GM23338 (cell line): ENCODE measurements at regions not wholly inside any gene's neighbourhood (a gene's known extent, or its start where the extent isn't known, plus 50 kb on each side); places are given as distances from the start of the nearest gene placed in this dataset.

Experiments
- ATAC-seq: fragments of 200-7000 bp; cut with Tn5 transposase; 3 replicates; pipeline ENCODE4 v1.9.1; 2020
- DNase-seq: peaks from one replicate; pipeline ENCODE4 v3.0.0-alpha.2; 2015; ENCODE audit warnings: low spot score
- H2AFZ ChIP-seq: fragments of 200-600 bp; sonication (generic); 2 replicates; pipeline ENCODE4 v1.8.0; 2016; ENCODE audit warnings: antibody characterized with exemption, mild to moderate bottlenecking, moderate library complexity
- H3F3A ChIP-seq: fragments of 200-600 bp; sonication (generic); replicated peaks from 2 replicates; pipeline ENCODE4 v1.8.0; 2017; ENCODE audit warnings: antibody characterized with exemption, mixed run types, low read depth
- H3K27ac ChIP-seq: fragments of 200-600 bp; sonication (generic); 2 replicates; pipeline ENCODE4 v1.6.1; 2016; ENCODE audit warnings: low read depth
- H3K27me3 ChIP-seq: fragments of 200-600 bp; sonication (generic); 2 replicates; pipeline ENCODE4 v1.8.0; 2016; ENCODE audit warnings: mild to moderate bottlenecking, mixed run types, moderate library complexity; ENCODE audit not compliant: insufficient read depth
- H3K36me3 ChIP-seq: fragments of 200-600 bp; sonication (generic); 2 replicates; pipeline ENCODE4 v1.8.0; 2016; ENCODE audit warnings: mild to moderate bottlenecking; ENCODE audit not compliant: insufficient read depth
- H3K4me1 ChIP-seq: fragments of 200-600 bp; sonication (generic); 2 replicates; pipeline ENCODE4 v1.8.0; 2016; ENCODE audit warnings: mild to moderate bottlenecking, moderate library complexity; ENCODE audit not compliant: insufficient read depth
- H3K4me2 ChIP-seq: fragments of 200-600 bp; sonication (generic); 2 replicates; pipeline ENCODE4 v1.7.1; 2017; ENCODE audit warnings: mixed run types
- H3K4me3 ChIP-seq: fragments of 200-600 bp; sonication (generic); 2 replicates; pipeline ENCODE4 v1.6.1; 2016; ENCODE audit warnings: mixed run types
- H3K79me2 ChIP-seq: fragments of 200-600 bp; sonication (generic); replicated peaks from 2 replicates; pipeline ENCODE4 v1.8.0; 2017; ENCODE audit warnings: mild to moderate bottlenecking; ENCODE audit not compliant: insufficient read depth
- H3K9me2 ChIP-seq: fragments of 200-600 bp; sonication (generic); 2 replicates; pipeline ENCODE4 v1.8.0; 2017; ENCODE audit not compliant: insufficient read depth
- H4K20me1 ChIP-seq: fragments of 200-600 bp; sonication (generic); replicated peaks from 2 replicates; pipeline ENCODE4 v1.8.0; 2017; ENCODE audit warnings: mild to moderate bottlenecking; ENCODE audit not compliant: insufficient read depth
- H3K27ac Mint-ChIP-seq: 2 replicates; pipeline ENCODE4 v1.8.0; 2020; ENCODE audit warnings: inconsistent platforms, mild to moderate bottlenecking, moderate library complexity, mixed read lengths
- H3K27me3 Mint-ChIP-seq: 3 replicates; pipeline ENCODE4 v1.8.0; 2022; ENCODE audit warnings: low read depth, mild to moderate bottlenecking, moderate library complexity, mixed read lengths, inconsistent platforms; ENCODE audit not compliant: insufficient read depth, poor library complexity
- H3K36me3 Mint-ChIP-seq: 3 replicates; pipeline ENCODE4 v1.8.0; 2021; ENCODE audit warnings: low read depth, mild to moderate bottlenecking, inconsistent platforms, moderate library complexity, mixed read lengths
- H3K4me1 Mint-ChIP-seq: 3 replicates; pipeline ENCODE4 v1.8.0; 2020; ENCODE audit warnings: mild to moderate bottlenecking, inconsistent platforms, mixed read lengths
- H3K4me3 Mint-ChIP-seq: 3 replicates; pipeline ENCODE4 v1.8.0; 2021; ENCODE audit warnings: moderate library complexity, mild to moderate bottlenecking, inconsistent platforms, mixed read lengths
- H3K9me3 Mint-ChIP-seq: 3 replicates; pipeline ENCODE4 v1.8.0; 2020; ENCODE audit warnings: moderate library complexity, mild to moderate bottlenecking, inconsistent platforms, mixed read lengths
- CREB1 ChIP-seq: fragments of 250-450 bp; sonication (Bioruptor Pico); IDR thresholded peaks from 2 replicates; pipeline ENCODE4 v1.5.0; 2020; ENCODE audit warnings: low read depth, mild to moderate bottlenecking, moderate library complexity
- EZH2phosphoT487 ChIP-seq: fragments of 200-600 bp; sonication (generic); IDR thresholded peaks from one replicate; pipeline ENCODE4 v1.8.1; 2018; ENCODE audit warnings: antibody characterized with exemption; ENCODE audit not compliant: unreplicated experiment
- JUNB ChIP-seq: IDR thresholded peaks from one replicate; pipeline ENCODE4 v1.6.1; 2016; ENCODE audit warnings: antibody characterized with exemption; ENCODE audit not compliant: unreplicated experiment
- NANOG ChIP-seq: IDR thresholded peaks from 2 replicates; pipeline ENCODE4 v1.6.1; 2016; ENCODE audit warnings: antibody characterized with exemption, borderline replicate concordance
- ZNF114 ChIP-seq: fragments of 250-450 bp; sonication (Bioruptor Pico); IDR thresholded peaks from 2 replicates; pipeline ENCODE4 v1.5.0; 2020; ENCODE audit warnings: mild to moderate bottlenecking, moderate library complexity
- TF ChIP-seq, protein P1 (sequence below): fragments of 250-450 bp; sonication (Bioruptor Pico); IDR thresholded peaks from 2 replicates; pipeline ENCODE4 v1.5.0; 2020; ENCODE audit warnings: mild to moderate bottlenecking, moderate library complexity
- TF ChIP-seq, protein P2 (sequence below): IDR thresholded peaks from one replicate; pipeline ENCODE4 v1.6.1; 2018; ENCODE audit warnings: antibody characterized with exemption; ENCODE audit not compliant: unreplicated experiment

DNA sequence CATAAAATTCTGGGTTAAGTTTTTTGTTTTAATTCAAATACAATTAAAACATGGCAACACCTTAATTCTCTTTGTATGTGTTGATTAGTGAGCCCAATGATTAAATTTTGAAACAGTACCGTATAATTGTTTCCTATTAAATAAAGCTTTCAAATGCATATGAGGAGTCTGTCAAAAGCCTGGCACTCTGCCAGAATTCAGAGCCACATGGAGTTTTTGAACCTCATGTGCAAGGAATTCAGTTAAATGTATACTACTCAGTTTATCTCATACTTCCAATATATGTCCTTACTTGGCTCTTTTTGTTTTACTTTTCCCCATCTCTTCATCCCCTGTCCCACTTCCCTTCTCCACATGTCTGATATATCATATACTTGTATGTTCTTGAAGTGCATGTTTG, 165.6 kb upstream of the FAM3C start:
- Histone ChIP-seq H3K4me3 (no peak overlapping the region), H4K20me1 (no peaks in the 10 kb centered on the region), H3K4me2 (no peak overlapping the region), H3K9me2 (no peaks in the 10 kb centered on the region), H3F3A (no peaks in the 10 kb centered on the region), H3K27ac (no peak overlapping the region), H3K4me1 (peaks cover 19% of the 10 kb centered on the region), H3K36me3 (no peaks in the 10 kb centered on the region), H2AFZ (no peak overlapping the region), H3K79me2 (no peaks in the 10 kb centered on the region), H3K27me3 (no peaks in the 10 kb centered on the region)
- ATAC-seq = no peak
- H3K4me3 Mint-ChIP-seq = no peak overlapping the region
- H3K9me3 Mint-ChIP-seq = no peaks in the 10 kb centered on the region
- H3K4me1 Mint-ChIP-seq = peaks cover 23% of the 10 kb centered on the region
- DNase-seq = no peak
- peaks cover 2% of the 10 kb centered on the region for H3K27me3 Mint-ChIP-seq
- H3K27ac Mint-ChIP-seq = no peak overlapping the region
- H3K36me3 Mint-ChIP-seq = no peaks in the 10 kb centered on the region
- TF ChIP-seq, protein P1, sequence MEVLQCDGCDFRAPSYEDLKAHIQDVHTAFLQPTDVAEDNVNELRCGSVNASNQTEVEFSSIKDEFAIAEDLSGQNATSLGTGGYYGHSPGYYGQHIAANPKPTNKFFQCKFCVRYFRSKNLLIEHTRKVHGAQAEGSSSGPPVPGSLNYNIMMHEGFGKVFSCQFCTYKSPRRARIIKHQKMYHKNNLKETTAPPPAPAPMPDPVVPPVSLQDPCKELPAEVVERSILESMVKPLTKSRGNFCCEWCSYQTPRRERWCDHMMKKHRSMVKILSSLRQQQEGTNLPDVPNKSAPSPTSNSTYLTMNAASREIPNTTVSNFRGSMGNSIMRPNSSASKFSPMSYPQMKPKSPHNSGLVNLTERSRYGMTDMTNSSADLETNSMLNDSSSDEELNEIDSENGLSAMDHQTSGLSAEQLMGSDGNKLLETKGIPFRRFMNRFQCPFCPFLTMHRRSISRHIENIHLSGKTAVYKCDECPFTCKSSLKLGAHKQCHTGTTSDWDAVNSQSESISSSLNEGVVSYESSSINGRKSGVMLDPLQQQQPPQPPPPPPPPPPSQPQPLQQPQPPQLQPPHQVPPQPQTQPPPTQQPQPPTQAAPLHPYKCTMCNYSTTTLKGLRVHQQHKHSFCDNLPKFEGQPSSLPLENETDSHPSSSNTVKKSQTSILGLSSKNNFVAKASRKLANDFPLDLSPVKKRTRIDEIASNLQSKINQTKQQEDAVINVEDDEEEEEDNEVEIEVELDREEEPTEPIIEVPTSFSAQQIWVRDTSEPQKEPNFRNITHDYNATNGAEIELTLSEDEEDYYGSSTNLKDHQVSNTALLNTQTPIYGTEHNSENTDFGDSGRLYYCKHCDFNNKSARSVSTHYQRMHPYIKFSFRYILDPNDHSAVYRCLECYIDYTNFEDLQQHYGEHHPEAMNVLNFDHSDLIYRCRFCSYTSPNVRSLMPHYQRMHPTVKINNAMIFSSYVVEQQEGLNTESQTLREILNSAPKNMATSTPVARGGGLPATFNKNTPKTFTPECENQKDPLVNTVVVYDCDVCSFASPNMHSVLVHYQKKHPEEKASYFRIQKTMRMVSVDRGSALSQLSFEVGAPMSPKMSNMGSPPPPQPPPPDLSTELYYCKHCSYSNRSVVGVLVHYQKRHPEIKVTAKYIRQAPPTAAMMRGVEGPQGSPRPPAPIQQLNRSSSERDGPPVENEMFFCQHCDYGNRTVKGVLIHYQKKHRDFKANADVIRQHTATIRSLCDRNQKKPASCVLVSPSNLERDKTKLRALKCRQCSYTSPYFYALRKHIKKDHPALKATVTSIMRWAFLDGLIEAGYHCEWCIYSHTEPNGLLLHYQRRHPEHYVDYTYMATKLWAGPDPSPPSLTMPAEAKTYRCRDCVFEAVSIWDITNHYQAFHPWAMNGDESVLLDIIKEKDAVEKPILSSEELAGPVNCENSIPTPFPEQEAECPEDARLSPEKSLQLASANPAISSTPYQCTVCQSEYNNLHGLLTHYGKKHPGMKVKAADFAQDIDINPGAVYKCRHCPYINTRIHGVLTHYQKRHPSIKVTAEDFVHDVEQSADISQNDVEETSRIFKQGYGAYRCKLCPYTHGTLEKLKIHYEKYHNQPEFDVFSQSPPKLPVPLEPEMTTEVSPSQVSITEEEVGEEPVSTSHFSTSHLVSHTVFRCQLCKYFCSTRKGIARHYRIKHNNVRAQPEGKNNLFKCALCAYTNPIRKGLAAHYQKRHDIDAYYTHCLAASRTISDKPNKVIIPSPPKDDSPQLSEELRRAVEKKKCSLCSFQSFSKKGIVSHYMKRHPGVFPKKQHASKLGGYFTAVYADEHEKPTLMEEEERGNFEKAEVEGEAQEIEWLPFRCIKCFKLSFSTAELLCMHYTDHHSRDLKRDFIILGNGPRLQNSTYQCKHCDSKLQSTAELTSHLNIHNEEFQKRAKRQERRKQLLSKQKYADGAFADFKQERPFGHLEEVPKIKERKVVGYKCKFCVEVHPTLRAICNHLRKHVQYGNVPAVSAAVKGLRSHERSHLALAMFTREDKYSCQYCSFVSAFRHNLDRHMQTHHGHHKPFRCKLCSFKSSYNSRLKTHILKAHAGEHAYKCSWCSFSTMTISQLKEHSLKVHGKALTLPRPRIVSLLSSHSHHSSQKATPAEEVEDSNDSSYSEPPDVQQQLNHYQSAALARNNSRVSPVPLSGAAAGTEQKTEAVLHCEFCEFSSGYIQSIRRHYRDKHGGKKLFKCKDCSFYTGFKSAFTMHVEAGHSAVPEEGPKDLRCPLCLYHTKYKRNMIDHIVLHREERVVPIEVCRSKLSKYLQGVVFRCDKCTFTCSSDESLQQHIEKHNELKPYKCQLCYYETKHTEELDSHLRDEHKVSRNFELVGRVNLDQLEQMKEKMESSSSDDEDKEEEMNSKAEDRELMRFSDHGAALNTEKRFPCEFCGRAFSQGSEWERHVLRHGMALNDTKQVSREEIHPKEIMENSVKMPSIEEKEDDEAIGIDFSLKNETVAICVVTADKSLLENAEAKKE (CRISPR knock-in tag) = no peak
- no peak for TF ChIP-seq ZNF114 (CRISPR knock-in tag)
- no peak for TF ChIP-seq EZH2phosphoT487
- no peak for TF ChIP-seq CREB1 (CRISPR knock-in tag)
- TF ChIP-seq JUNB = no peak
- no peak for TF ChIP-seq NANOG

DNA sequence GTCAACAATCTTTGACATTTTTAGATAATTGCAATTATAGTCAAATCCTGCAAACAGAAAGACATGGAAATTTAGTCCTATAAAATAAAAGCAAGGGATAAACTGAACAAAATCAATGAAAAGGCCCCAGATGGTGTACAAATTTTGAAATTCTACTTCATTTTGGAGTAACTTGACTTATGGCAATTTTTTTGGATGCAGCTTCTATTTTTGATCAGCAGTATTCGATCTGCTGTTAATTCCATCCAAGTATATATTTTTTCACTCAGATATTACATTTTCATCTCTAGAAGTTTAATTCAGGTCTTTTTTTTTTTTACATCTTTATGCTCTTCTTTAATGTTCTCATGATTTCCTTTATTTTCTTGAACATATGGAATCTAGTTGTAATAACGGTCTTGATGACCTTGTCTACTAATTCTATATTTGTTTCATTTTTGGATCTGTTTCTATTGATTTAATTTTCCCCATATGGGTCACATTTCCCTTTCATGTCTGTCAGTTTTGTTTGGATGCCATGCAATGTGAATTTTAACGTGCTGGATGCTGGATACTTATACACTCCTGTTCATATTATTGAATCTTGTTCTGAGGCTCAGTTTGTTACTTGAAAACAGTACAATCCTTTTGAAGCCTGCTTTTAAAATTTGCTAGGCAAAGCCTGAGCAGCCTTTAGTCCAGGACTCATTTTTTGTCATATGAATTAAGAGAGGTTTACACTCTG, 164.3 kb upstream of the FAM3C start:
- no peaks in the 10 kb centered on the region for H3K36me3 Mint-ChIP-seq
- Histone ChIP-seq H3K36me3 (no peaks in the 10 kb centered on the region), H3F3A (no peaks in the 10 kb centered on the region), H4K20me1 (no peaks in the 10 kb centered on the region), H3K4me3 (no peak overlapping the region), H3K79me2 (no peaks in the 10 kb centered on the region), H3K27ac (no peak overlapping the region), H3K27me3 (no peaks in the 10 kb centered on the region), H3K4me1 (peaks cover 19% of the 10 kb centered on the region), H3K4me2 (no peak overlapping the region), H2AFZ (no peak overlapping the region), H3K9me2 (no peaks in the 10 kb centered on the region)
- ATAC-seq = no peak
- DNase-seq = no peak
- H3K27ac Mint-ChIP-seq = no peak overlapping the region
- H3K4me1 Mint-ChIP-seq = peaks cover 23% of the 10 kb centered on the region
- H3K4me3 Mint-ChIP-seq = no peak overlapping the region
- H3K27me3 Mint-ChIP-seq = peaks cover 2% of the 10 kb centered on the region
- H3K9me3 Mint-ChIP-seq = no peaks in the 10 kb centered on the region
- TF ChIP-seq, protein P2, sequence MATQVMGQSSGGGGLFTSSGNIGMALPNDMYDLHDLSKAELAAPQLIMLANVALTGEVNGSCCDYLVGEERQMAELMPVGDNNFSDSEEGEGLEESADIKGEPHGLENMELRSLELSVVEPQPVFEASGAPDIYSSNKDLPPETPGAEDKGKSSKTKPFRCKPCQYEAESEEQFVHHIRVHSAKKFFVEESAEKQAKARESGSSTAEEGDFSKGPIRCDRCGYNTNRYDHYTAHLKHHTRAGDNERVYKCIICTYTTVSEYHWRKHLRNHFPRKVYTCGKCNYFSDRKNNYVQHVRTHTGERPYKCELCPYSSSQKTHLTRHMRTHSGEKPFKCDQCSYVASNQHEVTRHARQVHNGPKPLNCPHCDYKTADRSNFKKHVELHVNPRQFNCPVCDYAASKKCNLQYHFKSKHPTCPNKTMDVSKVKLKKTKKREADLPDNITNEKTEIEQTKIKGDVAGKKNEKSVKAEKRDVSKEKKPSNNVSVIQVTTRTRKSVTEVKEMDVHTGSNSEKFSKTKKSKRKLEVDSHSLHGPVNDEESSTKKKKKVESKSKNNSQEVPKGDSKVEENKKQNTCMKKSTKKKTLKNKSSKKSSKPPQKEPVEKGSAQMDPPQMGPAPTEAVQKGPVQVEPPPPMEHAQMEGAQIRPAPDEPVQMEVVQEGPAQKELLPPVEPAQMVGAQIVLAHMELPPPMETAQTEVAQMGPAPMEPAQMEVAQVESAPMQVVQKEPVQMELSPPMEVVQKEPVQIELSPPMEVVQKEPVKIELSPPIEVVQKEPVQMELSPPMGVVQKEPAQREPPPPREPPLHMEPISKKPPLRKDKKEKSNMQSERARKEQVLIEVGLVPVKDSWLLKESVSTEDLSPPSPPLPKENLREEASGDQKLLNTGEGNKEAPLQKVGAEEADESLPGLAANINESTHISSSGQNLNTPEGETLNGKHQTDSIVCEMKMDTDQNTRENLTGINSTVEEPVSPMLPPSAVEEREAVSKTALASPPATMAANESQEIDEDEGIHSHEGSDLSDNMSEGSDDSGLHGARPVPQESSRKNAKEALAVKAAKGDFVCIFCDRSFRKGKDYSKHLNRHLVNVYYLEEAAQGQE = no peak
